GM19023 (cell line): ENCODE measurements at regions not wholly inside any gene's neighbourhood (a gene's known extent, or its start where the extent isn't known, plus 50 kb on each side); places are given as distances from the start of the nearest gene placed in this dataset.

Source experiments
- ATAC-seq: cut with Tn5 transposase; IDR thresholded peaks from one replicate; pipeline ENCODE4 v1.9.1; 2021; ENCODE audit warnings: mild to moderate bottlenecking, moderate library complexity; ENCODE audit not compliant: unreplicated experiment

- ATAC-seq = no peak
These were observed 219.0 kb downstream of the BMP7 start for GRCh38 chr20:57047281-57048026.

- ATAC-seq = no peak
These were observed 218.2 kb downstream of the BMP7 start for GRCh38 chr20:57048027-57048869.

- ATAC-seq = no peak
These were observed 217.1 kb downstream of the BMP7 start for GRCh38 chr20:57049296-57049695.

- no peak for ATAC-seq
These were observed 215.3 kb downstream of the BMP7 start for GRCh38 chr20:57051096-57051495.

- no peak for ATAC-seq
These were observed 213.4 kb downstream of the BMP7 start for GRCh38 chr20:57053067-57053466.

- no peak for ATAC-seq
These were observed 212.5 kb downstream of the BMP7 start for GRCh38 chr20:57053793-57054552.

- ATAC-seq = no peak
These were observed 211.1 kb downstream of the BMP7 start for GRCh38 chr20:57055345-57055744.

GRCh38 chr20:57056651-57057050 lies 209.8 kb downstream of the BMP7 start:
- ATAC-seq = no peak

GRCh38 chr20:57059055-57059596 lies 207.3 kb downstream of the BMP7 start:
- ATAC-seq = no peak

GRCh38 chr20:57060407-57061050 lies 205.9 kb downstream of the BMP7 start:
- no peak for ATAC-seq

GRCh38 chr20:57061051-57061900 lies 205.2 kb downstream of the BMP7 start:
- ATAC-seq = no peak

- ATAC-seq = no peak
These were observed 204.2 kb downstream of the BMP7 start for GRCh38 chr20:57062241-57062640.

- ATAC-seq = no peak
These were observed 203.7 kb downstream of the BMP7 start for GRCh38 chr20:57062696-57063270.

GRCh38 chr20:57064836-57065235 lies 201.6 kb downstream of the BMP7 start:
- ATAC-seq = no peak

- no peak for ATAC-seq
These were observed 200.8 kb downstream of the BMP7 start for GRCh38 chr20:57065646-57066045.

- ATAC-seq = no peak
These were observed 200.1 kb downstream of the BMP7 start for GRCh38 chr20:57066126-57066900.

- ATAC-seq = no peak
These were observed 197.0 kb downstream of the BMP7 start for GRCh38 chr20:57069442-57069841.

GRCh38 chr20:57070296-57070695 lies 196.1 kb downstream of the BMP7 start:
- ATAC-seq = no peak

- no peak for ATAC-seq
These were observed 195.1 kb downstream of the BMP7 start for GRCh38 chr20:57071283-57071731.
